PC-3 (cell line): ENCODE measurements at regions not wholly inside any gene's neighbourhood (a gene's known extent, or its start where the extent isn't known, plus 50 kb on each side); places are given as distances from the start of the nearest gene placed in this dataset.

Experiments
- EZH2 ChIP-seq: fragments of 300-600 bp; sonication (generic); IDR thresholded peaks from one replicate; pipeline ENCODE4 v1.6.1; 2017; ENCODE audit warnings: antibody characterized with exemption, mild to moderate bottlenecking, low read length; ENCODE audit not compliant: unreplicated experiment
- EZH2phosphoT487 ChIP-seq: fragments of 300-600 bp; sonication (generic); IDR thresholded peaks from 2 replicates; pipeline ENCODE4 v1.6.1; 2018; ENCODE audit warnings: mild to moderate bottlenecking, antibody characterized with exemption, low read length, borderline replicate concordance
- TF ChIP-seq, protein P1 (sequence below): fragments of 300-600 bp; sonication (generic); conservative IDR thresholded peaks from 2 replicates; pipeline ENCODE4 v1.5.1; 2017; ENCODE audit warnings: antibody characterized with exemption, low read depth, mild to moderate bottlenecking, low read length

DNA sequence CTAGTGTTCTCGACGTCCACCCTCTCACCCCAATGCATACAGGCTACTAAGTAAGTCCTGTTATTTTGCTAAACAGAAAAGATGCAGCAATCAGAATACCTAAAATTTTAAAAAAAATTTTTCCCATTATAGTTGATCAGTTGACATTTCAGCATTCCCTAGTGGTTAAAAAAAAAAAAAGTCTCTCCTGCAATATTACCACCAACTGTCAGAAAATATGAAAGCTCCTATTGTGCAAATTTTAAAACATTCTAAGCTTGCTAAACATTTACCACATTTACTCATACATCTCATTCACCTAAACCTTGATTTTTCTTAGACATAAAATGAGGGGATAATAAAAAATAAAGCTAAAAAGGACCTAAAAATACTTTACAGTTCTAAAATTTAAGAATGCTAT, 165.6 kb downstream of the AVL9 start:
- TF ChIP-seq, protein P1, sequence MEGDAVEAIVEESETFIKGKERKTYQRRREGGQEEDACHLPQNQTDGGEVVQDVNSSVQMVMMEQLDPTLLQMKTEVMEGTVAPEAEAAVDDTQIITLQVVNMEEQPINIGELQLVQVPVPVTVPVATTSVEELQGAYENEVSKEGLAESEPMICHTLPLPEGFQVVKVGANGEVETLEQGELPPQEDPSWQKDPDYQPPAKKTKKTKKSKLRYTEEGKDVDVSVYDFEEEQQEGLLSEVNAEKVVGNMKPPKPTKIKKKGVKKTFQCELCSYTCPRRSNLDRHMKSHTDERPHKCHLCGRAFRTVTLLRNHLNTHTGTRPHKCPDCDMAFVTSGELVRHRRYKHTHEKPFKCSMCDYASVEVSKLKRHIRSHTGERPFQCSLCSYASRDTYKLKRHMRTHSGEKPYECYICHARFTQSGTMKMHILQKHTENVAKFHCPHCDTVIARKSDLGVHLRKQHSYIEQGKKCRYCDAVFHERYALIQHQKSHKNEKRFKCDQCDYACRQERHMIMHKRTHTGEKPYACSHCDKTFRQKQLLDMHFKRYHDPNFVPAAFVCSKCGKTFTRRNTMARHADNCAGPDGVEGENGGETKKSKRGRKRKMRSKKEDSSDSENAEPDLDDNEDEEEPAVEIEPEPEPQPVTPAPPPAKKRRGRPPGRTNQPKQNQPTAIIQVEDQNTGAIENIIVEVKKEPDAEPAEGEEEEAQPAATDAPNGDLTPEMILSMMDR: no peak
- no peak for TF ChIP-seq EZH2
- no peak for TF ChIP-seq EZH2phosphoT487
